Breast epithelium (tissue), 4 donors: ENCODE measurements at regions not wholly inside any gene's neighbourhood (a gene's known extent, or its start where the extent isn't known, plus 50 kb on each side); places are given as distances from the start of the nearest gene placed in this dataset.

Experiments
- DNase-seq, 2 donors: peaks; one replicate each; pipeline ENCODE4 v3.0.0-alpha.2; 2019; ENCODE audit warnings: low spot score in 2 of 2
- H3K27ac ChIP-seq, 2 donors: fragments of 200-600 bp; sonication (generic) in 1 of 2; one replicate each; pipeline ENCODE4 v1.5.1; 2016 to 2019; ENCODE audit warnings: mild to moderate bottlenecking in 1 of 2
- H3K27me3 ChIP-seq, 2 donors: fragments of 200-600 bp; sonication (generic) in 1 of 2; one replicate each; pipeline versions ENCODE4 v1.5.1 to v1.6.0; 2017 to 2019; ENCODE audit warnings: control low read depth in 1 of 2, mild to moderate bottlenecking in 1 of 2
- H3K36me3 ChIP-seq: fragments of 200-600 bp; one replicate; pipeline ENCODE4 v1.5.1; 2019
- H3K4me1 ChIP-seq, 2 donors: fragments of 200-600 bp; sonication (generic); one replicate each; pipeline ENCODE4 v1.5.1; 2016 to 2019; ENCODE audit warnings: control low read depth in 1 of 2
- H3K4me3 ChIP-seq, 3 donors: fragments of 200-600 bp; sonication (generic); 1 replicate in 2 of 3; 2 replicates in 1 of 3; pipeline ENCODE4 v1.5.1; 2016 to 2019; ENCODE audit warnings: mild to moderate bottlenecking in 3 of 3, moderate library complexity in 2 of 3
- H3K9me3 ChIP-seq, 2 donors: fragments of 200-600 bp; sonication (generic) in 1 of 2; one replicate each; pipeline ENCODE4 v1.5.1; 2016 to 2019; ENCODE audit warnings: control low read depth in 1 of 2
- POLR2A ChIP-seq: fragments of 450-650 bp; IDR thresholded peaks from one replicate; pipeline ENCODE4 v1.6.1; 2016; ENCODE audit warnings: antibody characterized with exemption, mild to moderate bottlenecking, moderate library complexity
- POLR2AphosphoS5 ChIP-seq, 3 donors: sonication (generic); formaldehyde crosslinking; IDR thresholded peaks; one replicate each; pipeline ENCODE4 v1.6.1; 2017; ENCODE audit warnings: antibody characterized with exemption in 3 of 3
- intact Hi-C: fragments of 100-400 bp; cut with DNase I; formaldehyde crosslinking; loops from one replicate; pipeline ENCODE4 v1.15.1; 2023; ENCODE audit warnings: low total_unique reads
- TF ChIP-seq, protein P1 (sequence below), 3 donors: fragments of 450-650 bp; IDR thresholded peaks; one replicate each; pipeline ENCODE4 v1.5.1; 2016 to 2017; ENCODE audit warnings: antibody characterized with exemption in 3 of 3, mild to moderate bottlenecking in 3 of 3, moderate library complexity in 3 of 3

DNA sequence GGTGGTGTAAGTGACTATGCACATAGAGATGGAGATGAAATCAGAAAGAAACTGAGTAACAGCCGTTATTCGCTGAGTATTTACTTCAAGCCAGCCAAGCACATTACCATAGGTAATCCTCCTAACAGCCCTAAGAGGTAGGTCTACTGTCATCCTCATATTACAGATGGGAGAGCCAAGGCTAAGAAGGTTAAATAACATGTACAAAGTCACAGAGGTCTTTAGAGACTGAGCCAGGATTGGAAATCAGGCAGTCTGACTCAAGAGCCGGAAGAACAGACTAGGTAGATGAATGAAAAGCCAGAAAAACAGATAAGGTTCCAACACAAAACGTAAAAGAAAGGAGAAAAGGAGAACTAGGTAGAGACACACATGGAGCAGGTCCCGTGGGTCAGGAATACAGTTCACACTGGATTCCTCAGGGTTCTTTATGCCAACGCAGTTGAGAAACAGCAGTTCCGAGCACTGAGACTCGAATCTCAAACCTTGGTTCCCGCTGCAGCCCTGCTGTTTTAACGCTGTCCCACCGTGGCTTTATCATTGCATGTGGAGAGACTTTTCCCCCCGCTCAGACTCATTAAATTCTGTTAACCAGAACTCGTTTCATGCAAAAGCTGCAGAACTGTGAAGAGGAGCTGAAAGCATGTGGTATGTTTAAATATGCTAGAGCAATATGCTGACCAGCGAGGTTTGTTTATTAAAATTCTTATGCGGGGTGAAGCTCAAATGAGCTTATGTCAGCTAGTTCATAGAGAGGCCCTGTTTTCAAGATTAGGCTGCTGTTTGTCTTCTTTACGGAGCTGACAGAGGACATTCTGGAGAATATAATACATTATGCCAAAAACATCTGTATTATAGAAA is 537.9 kb downstream of the CD83 start:
- Histone ChIP-seq H3K36me3 (no peaks in the 10 kb centered on the region), H3K27me3 (no peaks in the 10 kb centered on the region), H3K9me3 (no peaks in the 10 kb centered on the region), H3K4me3 (no peak overlapping the region), H3K27ac (no peak overlapping the region), H3K4me1 (no peaks in the 10 kb centered on the region)
- intact Hi-C loops, result loop anchor here (2.0 kb wide), 1 partner anchor 19 kb away; no protein-coding TSS in a partner anchor
- DNase-seq, result no peak
- TF ChIP-seq POLR2AphosphoS5 (IDR thresholded peaks at IDR 0.05), result no peak
- TF ChIP-seq, protein P1, sequence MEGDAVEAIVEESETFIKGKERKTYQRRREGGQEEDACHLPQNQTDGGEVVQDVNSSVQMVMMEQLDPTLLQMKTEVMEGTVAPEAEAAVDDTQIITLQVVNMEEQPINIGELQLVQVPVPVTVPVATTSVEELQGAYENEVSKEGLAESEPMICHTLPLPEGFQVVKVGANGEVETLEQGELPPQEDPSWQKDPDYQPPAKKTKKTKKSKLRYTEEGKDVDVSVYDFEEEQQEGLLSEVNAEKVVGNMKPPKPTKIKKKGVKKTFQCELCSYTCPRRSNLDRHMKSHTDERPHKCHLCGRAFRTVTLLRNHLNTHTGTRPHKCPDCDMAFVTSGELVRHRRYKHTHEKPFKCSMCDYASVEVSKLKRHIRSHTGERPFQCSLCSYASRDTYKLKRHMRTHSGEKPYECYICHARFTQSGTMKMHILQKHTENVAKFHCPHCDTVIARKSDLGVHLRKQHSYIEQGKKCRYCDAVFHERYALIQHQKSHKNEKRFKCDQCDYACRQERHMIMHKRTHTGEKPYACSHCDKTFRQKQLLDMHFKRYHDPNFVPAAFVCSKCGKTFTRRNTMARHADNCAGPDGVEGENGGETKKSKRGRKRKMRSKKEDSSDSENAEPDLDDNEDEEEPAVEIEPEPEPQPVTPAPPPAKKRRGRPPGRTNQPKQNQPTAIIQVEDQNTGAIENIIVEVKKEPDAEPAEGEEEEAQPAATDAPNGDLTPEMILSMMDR (IDR thresholded peaks at IDR 0.05), result no peak
- TF ChIP-seq POLR2A, result no peak

DNA sequence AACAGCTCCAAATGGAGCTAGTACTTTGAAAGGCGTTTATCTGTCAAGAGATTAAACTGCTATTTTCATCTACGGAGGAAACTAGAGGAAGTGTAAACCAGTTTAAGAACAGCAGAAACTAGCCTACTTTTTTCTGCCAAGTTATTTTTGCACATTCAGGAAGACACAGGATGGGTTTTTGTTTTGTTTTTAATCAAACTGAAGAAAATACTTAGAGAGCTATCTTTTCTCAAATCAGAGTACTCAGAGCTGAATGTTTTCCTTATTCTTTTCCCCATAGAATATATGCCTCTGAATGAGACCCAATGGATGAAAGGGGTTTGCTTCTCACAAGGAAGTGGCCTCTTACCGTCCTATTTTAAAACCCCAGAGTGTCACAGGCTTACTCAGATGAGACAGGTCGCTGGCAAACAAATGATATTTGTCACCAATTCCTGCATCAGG is 538.5 kb downstream of the CD83 start:
- H3K27ac ChIP-seq, result no peak overlapping the region
- H3K27me3 ChIP-seq, result no peaks in the 10 kb centered on the region
- no peaks in the 10 kb centered on the region for H3K9me3 ChIP-seq
- intact Hi-C loops, result no loop called here
- no peak for DNase-seq
- no peak overlapping the region for H3K4me3 ChIP-seq
- TF ChIP-seq, protein P1 (IDR thresholded peaks at IDR 0.05), result no peak
- TF ChIP-seq POLR2A, result no peak
- no peak for TF ChIP-seq POLR2AphosphoS5 (IDR thresholded peaks at IDR 0.05)
- H3K4me1 ChIP-seq, result no peaks in the 10 kb centered on the region
- H3K36me3 ChIP-seq, result no peaks in the 10 kb centered on the region

DNA sequence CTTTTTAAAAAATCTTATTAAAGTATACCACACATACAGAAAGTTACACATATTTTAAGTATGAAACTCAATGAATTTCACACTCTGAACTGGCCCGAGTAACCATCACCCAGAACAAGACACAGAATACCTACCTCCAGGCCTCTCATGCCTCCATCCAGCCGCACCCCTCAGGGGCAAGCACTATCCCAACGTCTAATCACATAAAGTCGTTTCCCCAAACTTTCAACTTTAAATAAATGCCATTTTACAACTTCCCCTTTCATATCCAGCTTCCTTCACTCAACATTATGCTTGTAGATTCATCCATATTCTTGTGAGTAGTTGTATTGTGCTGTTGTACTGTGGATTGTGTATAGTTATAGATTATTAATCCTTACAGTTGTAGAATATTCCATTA is 539.1 kb downstream of the CD83 start:
- no peaks in the 10 kb centered on the region for H3K36me3 ChIP-seq
- no peaks in the 10 kb centered on the region for H3K27me3 ChIP-seq
- no peaks in the 10 kb centered on the region for H3K9me3 ChIP-seq
- DNase-seq, result no peak
- no peaks in the 10 kb centered on the region for H3K4me1 ChIP-seq
- H3K27ac ChIP-seq, result no peak overlapping the region
- TF ChIP-seq, protein P1 (IDR thresholded peaks at IDR 0.05), result no peak
- TF ChIP-seq POLR2A, result no peak
- intact Hi-C loops, result no loop called here
- H3K4me3 ChIP-seq, result no peak overlapping the region

DNA sequence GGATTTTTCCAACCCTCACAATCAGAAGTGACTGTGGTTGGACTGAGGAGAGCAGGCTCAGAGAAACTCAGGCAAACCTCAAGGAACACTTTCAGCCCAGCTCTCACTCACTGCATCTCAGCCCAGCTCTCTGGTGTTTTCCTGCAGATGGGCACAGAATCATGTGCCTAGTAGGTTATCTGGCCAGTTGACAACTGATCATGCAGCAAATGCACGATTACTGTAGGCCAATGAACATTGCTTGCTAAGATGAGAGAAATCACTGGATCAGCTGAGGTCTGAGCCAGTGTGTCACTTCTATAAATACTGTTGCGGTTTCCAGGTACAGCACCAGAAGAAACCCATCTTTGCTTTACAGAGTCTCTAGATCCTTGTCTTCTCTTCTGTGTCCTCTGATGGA is 540.5 kb downstream of the CD83 start:
- TF ChIP-seq POLR2A, result no peak
- TF ChIP-seq, protein P1 (IDR thresholded peaks at IDR 0.05), result no peak
- no peak for TF ChIP-seq POLR2AphosphoS5 (IDR thresholded peaks at IDR 0.05)
- Histone ChIP-seq H3K4me1 (no peaks in the 10 kb centered on the region), H3K4me3 (no peak overlapping the region), H3K27me3 (no peaks in the 10 kb centered on the region), H3K27ac (no peak overlapping the region), H3K36me3 (no peaks in the 10 kb centered on the region), H3K9me3 (no peaks in the 10 kb centered on the region)
- intact Hi-C loops, result no loop called here
- no peak for DNase-seq

DNA sequence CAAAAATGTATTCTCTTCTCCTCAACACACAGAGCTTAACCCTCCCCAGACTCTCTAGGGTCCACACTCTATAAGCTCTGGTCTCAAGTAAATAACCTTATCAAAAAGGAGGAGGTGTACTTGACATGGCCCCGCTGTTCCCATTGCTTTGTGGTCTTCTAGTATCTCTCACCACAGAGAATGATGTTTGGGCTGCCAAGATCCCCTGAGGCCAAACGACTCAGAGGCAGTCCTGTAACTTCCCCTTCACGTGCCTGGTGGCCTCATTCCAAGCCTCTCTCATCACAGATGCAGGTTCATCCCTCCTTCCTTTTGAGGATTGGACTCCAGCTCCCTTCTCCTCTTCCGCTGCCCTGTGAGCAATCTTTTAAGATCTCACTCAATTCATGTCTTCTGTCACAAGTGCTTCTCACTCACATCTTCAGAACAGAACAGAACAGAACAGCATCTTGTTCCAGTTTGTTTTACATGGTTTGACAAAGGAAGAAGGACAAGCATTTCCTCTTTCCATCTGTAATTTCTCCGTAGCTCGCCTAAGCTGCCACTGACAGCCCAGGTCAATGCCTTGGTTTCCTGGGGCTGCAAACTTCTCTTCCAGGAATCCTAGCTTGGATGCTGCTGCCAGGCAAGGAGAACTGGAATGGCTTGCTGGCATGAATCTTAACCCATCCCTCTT is 541.5 kb downstream of the CD83 start:
- TF ChIP-seq, protein P1 (IDR thresholded peaks at IDR 0.05), result no peak
- TF ChIP-seq POLR2AphosphoS5 (IDR thresholded peaks at IDR 0.05) (no peak), POLR2A (no peak)
- no peaks in the 10 kb centered on the region for H3K27me3 ChIP-seq
- DNase-seq, result peak in 1 of 2 donors; percentile 26
- no peaks in the 10 kb centered on the region for H3K36me3 ChIP-seq
- intact Hi-C loops, result no loop called here
- H3K27ac ChIP-seq, result no peak overlapping the region
- no peaks in the 10 kb centered on the region for H3K9me3 ChIP-seq
- no peak overlapping the region for H3K4me3 ChIP-seq
- H3K4me1 ChIP-seq, result no peaks in the 10 kb centered on the region
